ENCODE measurements at regions not wholly inside any gene's neighbourhood (a gene's known extent, or its start where the extent isn't known, plus 50 kb on each side); places are given as distances from the start of the nearest gene placed in this dataset.

GRCh38 chr2:120617055-120617454, 118.6 kb upstream of the GLI2 start:
- no peak for DNase-seq

DNA sequence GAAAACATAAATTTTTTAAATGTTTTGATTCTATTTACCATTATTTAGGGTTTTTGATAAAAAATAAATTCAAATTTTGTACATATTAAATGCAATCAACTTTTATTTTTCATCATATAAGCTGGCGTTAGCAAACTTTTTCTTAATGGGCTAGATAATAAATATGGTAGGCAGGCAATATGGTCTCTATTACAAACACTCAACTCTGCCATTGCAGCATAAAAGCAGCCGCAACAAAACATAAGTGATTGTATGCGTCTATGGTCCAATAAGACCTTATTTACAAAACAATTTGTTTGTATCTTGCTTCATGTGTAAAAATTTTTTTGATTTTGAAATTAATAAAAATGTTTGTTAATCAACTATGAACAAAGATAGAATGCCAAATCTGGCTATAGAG, 116.8 kb upstream of the GLI2 start:
- no peak for DNase-seq

- DNase-seq, result no peak
Measured at GRCh38 chr2:120619579-120619978, 116.1 kb upstream of the GLI2 start.

GRCh38 chr2:120620025-120620793, 115.5 kb upstream of the GLI2 start:
- DNase-seq, result no peak

DNA sequence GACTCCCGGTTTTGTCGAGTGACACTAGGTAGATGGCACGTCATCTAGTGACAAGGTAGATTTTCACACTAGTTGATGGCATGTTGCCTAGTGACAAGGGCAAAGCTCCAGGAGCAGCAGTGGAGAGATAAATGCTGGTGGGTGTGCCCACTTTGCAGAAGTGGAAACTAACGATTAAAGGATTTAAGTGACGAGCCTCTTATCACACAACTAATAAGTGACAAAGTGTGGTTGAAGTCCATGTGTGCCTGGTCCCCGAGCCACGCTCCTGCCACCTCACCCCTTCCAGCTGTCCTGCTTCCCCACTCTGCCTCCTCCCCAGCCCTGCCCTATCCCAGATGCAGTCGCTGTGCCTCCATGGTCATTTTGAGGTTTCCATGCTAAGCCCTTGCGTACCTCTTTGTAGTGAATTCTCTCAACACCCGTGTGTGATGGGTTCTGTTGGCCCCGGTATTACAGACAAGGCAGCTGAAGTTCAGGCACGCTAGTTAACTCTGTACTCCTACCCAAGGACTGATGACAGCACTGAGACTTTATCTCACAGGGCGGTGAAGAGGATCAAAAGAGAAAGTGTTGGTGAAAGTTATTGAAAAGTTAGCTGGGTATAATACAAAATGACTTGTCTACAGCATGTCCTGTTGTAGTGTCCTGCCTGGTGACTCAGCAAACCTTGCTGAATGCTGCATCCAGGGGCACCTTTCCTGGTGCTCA, 113.4 kb upstream of the GLI2 start:
- DNase-seq, result peak; percentile 55

DNA sequence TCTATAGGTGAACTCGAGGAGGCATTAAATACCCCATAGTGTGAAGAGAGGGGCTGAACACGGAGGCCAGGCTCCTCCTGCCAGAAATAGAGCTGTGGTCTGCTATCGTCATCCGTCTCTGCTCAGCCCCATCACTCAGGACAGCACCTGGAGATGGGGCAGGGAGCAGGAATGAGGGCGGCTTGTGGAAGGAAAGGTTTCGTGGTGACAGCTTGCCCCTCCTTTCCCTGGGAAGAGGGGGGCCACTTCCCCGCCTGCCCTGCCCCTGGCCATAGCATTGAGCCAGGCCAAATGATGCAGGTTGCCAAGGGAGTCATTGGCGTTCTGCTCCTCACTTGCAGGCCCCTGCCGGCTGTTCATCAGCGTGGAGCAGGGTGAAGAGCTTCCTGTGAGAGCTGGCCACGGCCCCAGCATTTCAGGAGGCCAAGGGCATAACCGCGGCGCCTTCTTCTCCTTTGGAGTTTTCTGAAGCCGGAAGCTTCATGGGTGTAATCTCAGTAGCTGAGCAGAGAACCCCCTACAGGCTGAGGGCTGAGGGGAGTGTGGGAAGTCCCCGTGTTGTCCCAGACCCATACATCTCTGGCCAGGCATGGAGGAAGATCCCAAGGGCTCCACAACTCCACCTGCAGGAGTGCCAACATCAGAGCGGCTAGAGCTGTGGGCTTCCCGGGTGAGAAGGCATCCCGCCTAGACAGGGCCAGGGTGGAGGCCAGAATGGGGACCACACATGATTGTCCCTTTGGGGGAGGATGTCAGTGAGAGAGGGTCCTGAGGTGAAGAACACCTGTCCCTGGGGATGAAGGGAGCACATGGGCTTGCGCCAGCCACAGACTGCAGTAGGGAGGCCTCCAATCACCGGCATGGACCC, 112.5 kb upstream of the GLI2 start:
- peak; percentile 22 for DNase-seq

- DNase-seq, result peak; percentile 34
Measured at GRCh38 chr2:120624061-120624737, 111.5 kb upstream of the GLI2 start.

DNA sequence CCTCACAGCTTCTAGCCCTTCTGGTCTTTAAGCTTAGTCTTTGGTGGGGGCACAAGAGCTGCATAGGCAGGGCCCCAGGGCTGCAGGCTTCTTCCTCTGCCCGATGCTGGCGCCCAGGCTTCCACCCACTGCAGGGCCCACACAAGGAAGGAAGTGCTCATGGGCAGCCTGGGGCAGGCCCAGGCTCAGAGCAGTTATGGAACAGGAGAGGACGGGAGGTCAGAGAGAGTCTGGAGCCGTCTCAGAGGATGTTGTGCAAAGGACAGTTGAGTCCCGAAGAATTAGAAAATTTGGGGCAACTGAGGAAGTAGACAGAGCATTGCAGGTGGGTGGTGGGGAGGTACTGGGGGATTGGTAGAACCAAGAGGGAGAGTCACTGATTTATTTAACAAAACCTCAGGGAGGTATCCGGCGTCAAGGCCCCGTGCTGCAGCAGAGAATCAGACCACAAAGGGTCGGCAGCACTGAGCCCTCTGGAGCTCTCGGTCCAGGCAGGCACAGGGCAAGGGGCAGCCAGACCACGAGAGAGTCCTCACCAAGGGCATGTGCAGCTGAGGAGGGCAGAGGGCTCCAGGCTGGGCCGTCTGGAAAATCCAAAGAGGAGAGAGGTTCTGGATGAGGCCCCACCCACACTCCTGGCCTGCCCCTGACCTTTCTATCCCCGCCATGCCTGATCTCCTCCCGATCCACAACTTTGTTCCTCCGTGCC, 110.8 kb upstream of the GLI2 start:
- peak; percentile 48 for DNase-seq

- peak; percentile 42 for DNase-seq
Measured at GRCh38 chr2:120625865-120626560, 109.7 kb upstream of the GLI2 start.

- DNase-seq, result peak; percentile 34
Measured at GRCh38 chr2:120626566-120626965, 109.1 kb upstream of the GLI2 start.

DNA sequence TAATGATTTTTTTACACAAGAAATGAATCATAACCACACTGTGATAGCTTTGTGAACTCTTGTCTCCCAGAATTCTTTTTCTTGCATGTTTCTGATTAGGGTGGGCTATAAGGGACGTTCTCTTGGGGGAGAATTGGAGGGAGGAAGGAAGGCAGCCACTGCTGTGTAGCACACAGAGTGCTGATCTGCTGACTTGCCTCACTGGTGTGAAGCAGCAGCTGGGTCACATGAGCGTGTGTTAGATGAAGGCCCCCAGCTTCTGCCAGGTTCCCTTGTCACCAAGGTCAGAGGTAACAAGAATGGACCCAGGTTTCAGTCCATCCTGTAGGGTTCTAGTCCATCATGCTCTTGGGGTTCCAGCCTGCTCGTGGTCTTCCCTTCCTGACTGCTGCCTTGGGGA, 107.4 kb upstream of the GLI2 start:
- peak; percentile 25 for DNase-seq

GRCh38 chr2:120629241-120629895, 106.3 kb upstream of the GLI2 start:
- no peak for DNase-seq

- DNase-seq, result no peak
Measured at GRCh38 chr2:120630031-120630701, 105.5 kb upstream of the GLI2 start.

DNA sequence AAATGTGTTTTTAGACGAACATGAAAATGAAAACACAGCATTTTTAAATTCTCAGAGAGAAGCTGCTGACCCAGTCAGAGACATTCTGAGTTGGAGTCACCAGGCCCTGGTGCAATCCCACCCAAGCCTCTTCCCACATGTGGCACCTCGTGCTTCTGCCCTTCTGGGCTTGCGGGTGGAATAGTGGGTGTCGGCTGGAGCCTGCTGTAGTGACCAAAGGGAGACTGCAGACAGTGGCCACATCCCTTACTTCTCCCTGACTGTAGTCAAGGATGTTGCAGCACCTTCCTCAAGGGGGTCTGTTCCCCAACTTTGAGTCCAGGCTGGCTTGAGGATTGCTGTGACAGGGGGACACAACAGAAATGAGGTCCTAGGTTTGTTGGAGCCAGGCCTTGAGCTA, 104.4 kb upstream of the GLI2 start:
- DNase-seq, result peak; percentile 55

DNA sequence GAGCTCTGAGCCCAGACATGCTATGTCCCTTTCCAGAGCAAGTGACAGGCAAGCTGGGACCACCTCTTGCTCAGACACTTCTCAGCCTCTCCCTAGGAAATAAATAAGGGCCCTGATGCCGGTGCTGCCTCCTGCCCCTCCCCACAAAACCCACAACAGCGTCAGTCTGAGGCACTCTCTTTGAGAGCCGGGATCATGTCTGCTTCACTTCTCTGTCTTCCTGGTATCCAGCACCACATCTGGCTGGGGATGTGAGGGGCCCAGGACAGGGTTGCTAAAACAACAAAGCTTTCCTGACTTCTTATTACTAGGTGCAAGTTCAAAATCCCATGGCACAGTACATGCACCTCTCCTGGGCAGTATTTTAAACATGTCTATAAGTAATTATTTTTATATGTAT, 103.9 kb upstream of the GLI2 start:
- DNase-seq, result no peak

DNA sequence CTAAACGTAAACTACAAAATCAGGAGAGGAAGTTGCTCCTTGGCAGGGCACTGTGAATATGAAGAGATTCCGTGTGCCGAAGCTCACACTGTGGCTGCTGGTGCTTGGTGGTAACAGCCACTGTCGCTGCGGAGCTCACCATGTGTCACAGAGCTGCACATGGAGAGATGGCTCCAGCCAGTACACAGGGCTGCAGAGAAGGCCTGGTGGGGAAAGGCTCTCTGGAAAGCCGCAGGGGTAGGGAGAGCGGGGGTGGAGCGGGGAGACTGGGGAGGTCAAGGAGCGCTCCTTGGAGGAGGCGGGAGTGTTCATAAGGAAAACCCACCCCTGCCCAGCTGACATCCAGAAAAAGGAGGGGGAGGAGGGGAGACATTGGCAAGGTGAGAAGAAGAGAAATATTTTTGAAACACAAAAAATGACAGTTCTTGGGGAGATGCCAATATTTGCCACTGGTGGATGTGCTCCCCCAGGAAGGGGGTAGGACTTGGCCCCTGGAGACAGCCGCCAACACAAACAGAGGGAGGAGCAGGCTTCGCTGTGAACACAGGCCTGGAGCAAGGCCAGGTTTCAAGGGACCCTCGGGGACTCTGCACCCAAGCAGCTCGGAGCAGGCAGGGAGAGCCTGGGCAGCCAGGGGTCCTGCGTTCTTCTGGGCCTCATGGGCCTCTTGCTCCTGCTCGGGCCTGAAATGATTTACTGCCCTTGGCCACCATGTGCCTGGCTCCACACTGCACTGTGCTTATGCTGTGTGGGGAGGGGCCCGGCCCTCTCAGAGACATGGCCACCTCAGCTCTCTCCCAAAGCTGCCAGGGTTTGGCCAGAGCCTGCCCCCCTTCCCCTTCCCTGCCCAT, 102.6 kb upstream of the GLI2 start:
- DNase-seq, result no peak

GRCh38 chr2:120634533-120634932, 101.1 kb upstream of the GLI2 start:
- DNase-seq, result peak; percentile 10

DNA sequence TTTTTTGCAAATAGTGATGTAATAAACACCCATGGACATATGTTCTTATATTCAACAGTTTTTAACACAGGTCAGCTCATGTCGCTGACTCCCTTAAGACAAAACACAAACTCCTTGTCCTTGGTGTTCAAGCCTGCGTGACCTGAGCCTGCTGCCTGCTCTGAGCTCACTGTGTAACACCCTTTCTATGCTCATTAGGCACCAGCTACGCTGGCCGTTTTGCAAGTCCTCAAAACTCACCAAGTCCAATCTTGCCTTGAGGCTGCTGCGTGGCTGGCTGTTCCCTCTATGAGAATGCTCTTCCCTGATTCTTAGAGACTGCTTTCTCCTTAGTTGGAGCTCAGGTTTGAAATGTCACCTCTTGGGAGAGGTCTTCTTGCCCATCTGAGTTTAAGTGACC, 100.5 kb upstream of the GLI2 start:
- DNase-seq, result peak; percentile 25

- no peak for DNase-seq
Measured at GRCh38 chr2:120637847-120638246, 97.8 kb upstream of the GLI2 start.

- no peak for DNase-seq
Measured at GRCh38 chr2:120638450-120638849, 97.2 kb upstream of the GLI2 start.
